Neuron (in vitro differentiated cells): ENCODE measurements at regions not wholly inside any gene's neighbourhood (a gene's known extent, or its start where the extent isn't known, plus 50 kb on each side); places are given as distances from the start of the nearest gene placed in this dataset.

Experiments
- H2AFZ ChIP-seq: one replicate; pipeline ENCODE4 v1.6.1; 2013; ENCODE audit warnings: low read depth, mild to moderate bottlenecking, inconsistent platforms, low read length, moderate library complexity
- H3K27me3 ChIP-seq: one replicate; pipeline ENCODE4 v1.6.1; 2013; ENCODE audit warnings: low read length; ENCODE audit not compliant: insufficient read depth
- H3K36me3 ChIP-seq: one replicate; pipeline ENCODE4 v1.6.1; 2013; ENCODE audit warnings: low read length; ENCODE audit not compliant: insufficient read depth
- H3K4me1 ChIP-seq: one replicate; pipeline ENCODE4 v1.6.1; 2013; ENCODE audit warnings: low read length; ENCODE audit not compliant: insufficient read depth
- H3K4me3 ChIP-seq: 2 replicates; pipeline ENCODE4 v1.5.1; 2013; ENCODE audit warnings: mild to moderate bottlenecking, low read length, moderate library complexity
- H3K9me3 ChIP-seq: one replicate; pipeline ENCODE4 v1.6.1; 2013; ENCODE audit warnings: low read length

DNA sequence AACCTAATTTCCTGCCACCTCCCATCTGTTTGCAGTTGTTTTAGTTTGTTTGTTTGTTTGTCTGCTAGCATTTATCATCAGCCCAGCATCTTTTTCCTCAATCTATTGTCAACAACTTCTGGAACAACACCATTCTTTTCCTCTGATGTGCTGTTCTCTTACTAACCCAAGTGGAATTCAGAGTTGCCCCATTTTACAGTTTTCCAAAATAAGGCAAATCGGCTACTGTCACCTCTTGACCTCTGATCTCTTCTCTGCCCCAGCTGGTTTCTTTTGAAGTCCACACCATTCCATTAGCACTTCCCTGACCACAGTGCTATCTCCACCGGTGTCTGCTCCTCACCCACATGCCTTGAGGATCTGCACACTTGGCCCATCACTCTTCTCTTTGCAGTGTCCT lies 102.4 kb downstream of the EFNB2 start:
- Histone ChIP-seq H3K9me3 (peaks cover 3% of the 10 kb centered on the region), H3K4me3 (no peak overlapping the region), H2AFZ (no peak overlapping the region), H3K27me3 (no peaks in the 10 kb centered on the region), H3K4me1 (no peaks in the 10 kb centered on the region), H3K36me3 (no peaks in the 10 kb centered on the region)

DNA sequence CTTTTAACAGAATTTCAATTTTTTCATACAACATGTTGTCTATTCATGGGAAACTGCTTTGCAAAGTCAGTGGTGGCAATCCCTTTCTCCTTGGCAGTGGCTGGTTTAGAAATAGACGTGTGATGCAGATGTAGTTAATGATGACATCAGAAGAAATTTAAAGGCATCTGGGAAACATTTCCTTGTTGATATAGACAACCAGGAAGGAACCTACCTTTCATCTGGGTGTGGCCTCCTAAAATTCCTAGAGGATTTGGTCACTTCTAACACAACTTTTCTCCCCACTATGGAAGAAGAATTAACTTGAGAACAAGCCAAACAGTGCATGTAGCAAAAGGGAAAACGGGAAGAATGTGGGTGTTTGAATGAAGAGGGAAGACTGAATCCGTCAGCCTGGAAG lies 102.8 kb downstream of the EFNB2 start:
- Histone ChIP-seq H3K9me3 (peaks cover 3% of the 10 kb centered on the region), H3K27me3 (no peaks in the 10 kb centered on the region), H2AFZ (no peak overlapping the region), H3K4me3 (no peak overlapping the region), H3K36me3 (no peaks in the 10 kb centered on the region), H3K4me1 (no peaks in the 10 kb centered on the region)

DNA sequence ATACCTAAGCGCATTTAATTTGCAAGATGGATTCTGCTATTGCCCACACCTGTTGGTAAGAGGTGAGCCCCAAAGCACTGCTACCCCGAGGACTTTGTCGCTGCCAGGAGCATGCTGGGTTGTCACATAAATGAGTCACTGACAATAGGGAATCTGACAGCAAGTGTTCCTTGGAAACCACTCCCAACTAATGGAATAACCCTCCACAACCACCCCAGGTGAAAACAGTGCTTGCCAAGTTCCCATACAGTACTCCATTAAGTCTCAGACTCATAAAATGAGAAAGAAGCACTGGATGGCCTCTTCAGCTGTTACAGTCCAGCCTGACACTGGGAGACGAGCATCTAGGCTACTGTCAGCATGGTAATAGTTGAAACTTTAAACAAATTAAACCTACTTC lies 108.6 kb downstream of the EFNB2 start:
- H3K4me1 ChIP-seq, result peaks cover 13% of the 10 kb centered on the region
- no peaks in the 10 kb centered on the region for H3K27me3 ChIP-seq
- no peaks in the 10 kb centered on the region for H3K36me3 ChIP-seq
- H3K4me3 ChIP-seq, result no peak overlapping the region
- H3K9me3 ChIP-seq, result no peaks in the 10 kb centered on the region
- no peak overlapping the region for H2AFZ ChIP-seq

DNA sequence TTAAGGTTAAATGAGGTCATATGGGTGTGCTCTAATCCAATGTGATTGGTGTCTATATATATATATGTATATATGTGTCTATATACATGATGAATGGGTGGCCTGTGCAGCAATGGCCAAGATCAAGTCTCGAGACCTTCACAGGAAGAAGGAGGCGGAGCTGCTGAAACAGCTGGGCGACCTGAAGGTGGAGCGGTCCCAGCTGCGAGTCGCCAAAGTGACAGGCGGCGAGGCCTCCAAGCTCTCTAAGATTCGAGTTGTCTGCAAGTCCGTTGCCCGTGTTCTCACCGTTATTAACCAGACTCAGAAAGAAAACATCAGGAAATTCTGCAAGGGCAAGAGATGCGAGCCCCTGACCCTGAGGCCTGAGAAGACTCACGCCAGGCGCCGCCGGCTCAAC lies 109.8 kb downstream of the EFNB2 start:
- peaks cover 13% of the 10 kb centered on the region for H3K4me1 ChIP-seq
- no peaks in the 10 kb centered on the region for H3K27me3 ChIP-seq
- no peaks in the 10 kb centered on the region for H3K36me3 ChIP-seq
- no peaks in the 10 kb centered on the region for H3K9me3 ChIP-seq
- no peak overlapping the region for H2AFZ ChIP-seq
- H3K4me3 ChIP-seq, result no peak overlapping the region

DNA sequence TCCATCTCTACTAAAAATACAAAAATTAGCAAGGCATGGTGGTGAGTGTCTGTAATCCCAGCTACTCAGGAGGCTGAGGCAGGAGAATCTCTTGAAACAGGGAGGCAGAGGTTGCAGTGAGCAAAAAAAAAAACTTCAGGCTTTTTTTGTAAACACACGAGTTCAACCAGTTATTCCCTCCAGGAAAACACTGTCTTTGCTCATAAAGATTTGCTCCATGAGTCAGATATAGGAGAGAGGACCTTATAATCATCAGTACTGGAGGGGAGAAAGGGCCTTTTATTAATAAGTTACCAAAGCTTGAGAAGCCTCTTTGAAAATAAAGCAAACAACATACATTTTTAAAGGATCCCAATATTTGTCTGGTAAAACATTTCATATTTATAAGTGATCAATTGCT lies 110.7 kb downstream of the EFNB2 start:
- H3K4me1 ChIP-seq, result peaks cover 13% of the 10 kb centered on the region
- no peak overlapping the region for H3K4me3 ChIP-seq
- no peaks in the 10 kb centered on the region for H3K27me3 ChIP-seq
- H3K9me3 ChIP-seq, result no peaks in the 10 kb centered on the region
- H2AFZ ChIP-seq, result no peak overlapping the region
- no peaks in the 10 kb centered on the region for H3K36me3 ChIP-seq

DNA sequence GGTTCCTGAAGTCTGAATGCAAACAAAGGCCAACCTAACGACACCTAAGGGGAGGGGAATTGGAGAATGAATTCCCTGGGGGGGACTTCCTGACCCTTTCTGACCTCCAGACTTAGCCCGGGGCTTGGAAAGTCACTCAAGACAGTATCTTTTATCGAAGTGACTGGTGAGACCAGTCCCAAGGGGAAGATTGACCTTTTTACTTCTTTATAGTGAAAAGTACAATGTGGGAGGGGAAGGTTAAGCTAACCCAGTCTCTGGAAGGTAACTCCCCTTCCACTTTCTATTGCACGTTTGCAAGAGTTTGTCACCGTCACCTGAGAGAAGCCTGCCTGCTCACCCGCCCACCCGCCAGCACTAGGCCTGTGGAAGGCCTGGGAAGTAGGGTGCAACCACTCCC lies 111.9 kb downstream of the EFNB2 start:
- Histone ChIP-seq H3K4me1 (peaks cover 14% of the 10 kb centered on the region), H3K9me3 (no peaks in the 10 kb centered on the region), H3K27me3 (no peaks in the 10 kb centered on the region), H3K36me3 (no peaks in the 10 kb centered on the region), H2AFZ (no peak overlapping the region), H3K4me3 (no peak overlapping the region)

DNA sequence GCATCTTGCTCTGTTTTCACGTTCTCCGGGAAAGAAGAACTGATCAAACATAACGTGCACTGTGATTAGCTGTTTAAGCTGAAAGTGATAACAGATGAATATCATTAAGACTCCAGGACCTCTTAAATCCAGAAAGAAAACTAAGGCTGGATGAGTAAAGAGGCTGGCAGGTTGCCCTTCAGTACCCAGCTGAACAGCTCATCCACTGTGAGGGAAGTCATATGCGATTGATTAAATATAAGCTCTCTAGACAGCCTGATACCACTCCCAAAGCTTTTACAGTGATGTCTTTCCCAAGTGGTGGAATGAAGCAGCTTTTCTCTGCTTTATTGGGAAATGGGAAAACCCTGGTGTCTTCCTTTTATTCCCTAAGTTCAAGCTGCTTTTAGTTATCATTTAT lies 116.9 kb downstream of the EFNB2 start:
- H3K4me1 ChIP-seq, result peaks cover 37% of the 10 kb centered on the region
- no peak overlapping the region for H3K4me3 ChIP-seq
- H2AFZ ChIP-seq, result no peak overlapping the region
- H3K9me3 ChIP-seq, result no peaks in the 10 kb centered on the region
- H3K27me3 ChIP-seq, result no peaks in the 10 kb centered on the region
- no peaks in the 10 kb centered on the region for H3K36me3 ChIP-seq

DNA sequence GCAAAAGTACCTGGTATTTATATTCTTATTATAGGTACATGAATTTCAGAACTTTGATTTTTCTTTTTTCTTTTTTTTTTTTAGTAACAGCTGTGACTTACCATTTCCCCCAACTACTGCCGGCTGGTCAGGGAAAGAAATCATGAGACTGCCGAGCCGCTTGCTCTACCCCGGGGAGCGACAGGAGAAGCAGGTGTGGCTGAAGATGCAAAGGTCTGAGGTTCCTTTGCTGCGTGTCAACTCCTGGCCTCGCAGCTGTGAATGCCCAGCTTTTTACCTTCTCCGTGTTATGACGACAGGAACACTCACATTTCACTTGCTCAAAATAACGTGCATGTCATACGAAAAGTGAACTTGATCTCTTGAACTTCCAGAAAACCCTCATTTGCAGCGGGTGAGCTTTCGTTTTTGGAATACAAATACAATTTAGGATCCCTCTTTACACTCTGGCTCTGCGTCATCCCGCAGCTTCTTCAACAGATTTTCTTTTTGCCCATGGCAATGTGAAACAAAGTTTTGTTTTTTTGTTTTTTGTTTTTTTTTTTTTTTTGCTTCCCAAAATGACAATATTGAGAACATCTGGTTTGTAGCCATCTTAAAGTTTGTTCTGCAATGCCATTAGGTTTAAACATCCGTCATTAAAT lies 117.9 kb downstream of the EFNB2 start:
- Histone ChIP-seq H3K27me3 (no peaks in the 10 kb centered on the region), H3K9me3 (no peaks in the 10 kb centered on the region), H3K4me1 (peaks cover 31% of the 10 kb centered on the region), H2AFZ (no peak overlapping the region), H3K36me3 (no peaks in the 10 kb centered on the region), H3K4me3 (no peak overlapping the region)

DNA sequence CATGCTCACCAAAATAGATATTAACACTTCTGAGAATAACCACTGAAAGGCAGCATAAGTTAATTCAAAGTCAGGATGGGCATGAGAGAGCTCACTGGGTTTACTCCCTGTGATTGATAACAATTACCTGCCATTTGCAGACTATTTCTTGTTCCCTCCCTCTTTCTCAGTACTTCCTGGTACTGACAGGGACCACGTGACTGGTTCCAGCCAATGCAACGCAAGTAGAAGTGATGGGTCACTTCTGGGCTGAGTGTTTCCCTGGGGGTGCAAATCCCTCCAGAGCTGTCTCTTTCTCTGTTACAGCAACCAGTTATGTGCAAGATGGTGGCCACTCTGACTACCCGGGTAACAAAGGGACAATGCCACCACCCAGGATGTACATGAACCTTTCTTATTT lies 118.8 kb downstream of the EFNB2 start:
- Histone ChIP-seq H3K27me3 (no peaks in the 10 kb centered on the region), H3K36me3 (no peaks in the 10 kb centered on the region), H3K4me1 (peaks cover 31% of the 10 kb centered on the region), H3K9me3 (no peaks in the 10 kb centered on the region), H2AFZ (no peak overlapping the region), H3K4me3 (no peak overlapping the region)

DNA sequence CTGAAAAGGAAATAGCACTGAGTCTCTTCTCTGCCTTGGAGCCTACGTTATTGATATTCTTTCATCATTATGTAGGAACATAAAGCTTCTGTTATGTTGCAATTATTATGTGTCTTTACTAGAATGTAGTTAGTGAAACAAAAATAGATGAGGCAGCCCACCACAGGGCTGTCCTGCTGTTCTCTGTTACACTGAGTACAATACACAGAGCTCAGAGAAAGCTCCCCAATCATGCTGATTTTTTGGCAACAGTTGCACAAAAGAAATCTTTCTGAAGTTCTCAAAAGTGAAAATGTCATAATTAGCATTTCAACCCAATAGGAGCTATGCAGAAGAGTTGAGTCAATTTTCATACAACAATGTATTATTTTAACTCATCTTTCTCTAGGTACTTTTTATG lies 119.5 kb downstream of the EFNB2 start:
- Histone ChIP-seq H3K4me3 (no peak overlapping the region), H3K4me1 (peaks cover 31% of the 10 kb centered on the region), H3K9me3 (no peaks in the 10 kb centered on the region), H2AFZ (no peak overlapping the region), H3K36me3 (no peaks in the 10 kb centered on the region), H3K27me3 (no peaks in the 10 kb centered on the region)

DNA sequence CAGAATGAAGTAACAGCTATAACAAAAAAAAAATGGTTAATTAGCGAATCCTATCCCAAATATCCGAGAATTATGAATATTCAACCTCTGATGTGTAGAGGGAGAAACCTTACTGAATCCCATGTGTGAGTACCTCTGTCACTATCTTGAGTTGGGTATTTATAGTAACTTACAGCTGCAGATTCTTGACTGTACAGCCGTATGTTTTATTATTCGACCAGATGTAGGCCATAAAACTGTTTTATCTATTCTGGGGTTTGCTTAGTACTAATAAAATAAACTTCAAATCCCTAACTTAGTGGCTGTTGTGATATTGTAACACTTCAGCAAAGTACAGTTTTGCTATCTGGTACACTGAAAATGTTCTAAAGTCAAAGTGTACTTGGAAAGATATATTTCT lies 120.0 kb downstream of the EFNB2 start:
- Histone ChIP-seq H3K4me1 (peaks cover 31% of the 10 kb centered on the region), H3K27me3 (no peaks in the 10 kb centered on the region), H3K36me3 (no peaks in the 10 kb centered on the region), H2AFZ (no peak overlapping the region), H3K9me3 (no peaks in the 10 kb centered on the region), H3K4me3 (no peak overlapping the region)

DNA sequence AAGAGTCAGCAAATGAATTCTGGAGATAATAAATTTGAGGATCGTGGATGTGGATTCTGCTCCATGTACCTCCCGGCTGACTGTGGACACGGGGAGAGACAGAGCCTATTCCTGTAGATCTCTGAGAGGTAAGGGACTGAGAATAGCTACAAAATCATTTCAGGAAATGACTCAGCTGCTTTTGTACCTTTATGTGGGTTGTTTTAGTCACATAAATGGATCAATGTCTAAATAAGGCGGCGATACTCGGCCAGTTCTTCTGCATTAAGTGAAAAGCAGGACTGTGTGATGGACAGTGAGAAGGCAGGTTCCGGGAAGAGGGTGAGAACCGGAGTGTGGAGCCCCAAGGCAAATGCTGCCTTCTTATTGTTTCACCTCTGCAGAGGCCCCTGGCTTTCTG lies 128.1 kb downstream of the EFNB2 start:
- Histone ChIP-seq H3K4me3 (no peak overlapping the region), H3K36me3 (no peaks in the 10 kb centered on the region), H3K4me1 (peaks cover 5% of the 10 kb centered on the region), H3K27me3 (no peaks in the 10 kb centered on the region), H3K9me3 (no peaks in the 10 kb centered on the region), H2AFZ (no peak overlapping the region)

DNA sequence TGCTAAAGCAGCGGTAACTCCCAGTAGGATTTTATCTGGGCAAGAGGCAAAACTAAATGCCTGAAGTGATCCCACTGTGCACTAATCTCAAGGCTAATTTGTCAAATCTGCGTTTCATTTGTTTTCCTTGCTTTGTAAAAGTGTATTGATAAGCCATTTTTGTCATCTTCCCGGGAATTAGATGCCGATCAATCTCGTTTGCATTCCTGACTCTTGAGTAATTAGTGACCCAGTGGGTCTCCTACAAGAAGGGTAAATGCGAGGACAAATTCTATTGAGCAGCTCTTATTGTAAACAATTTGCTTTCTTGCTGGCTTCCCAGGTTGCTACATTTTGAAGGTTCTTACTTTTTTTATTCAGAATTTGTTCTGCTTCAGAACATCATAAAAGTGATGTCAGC lies 129.7 kb downstream of the EFNB2 start:
- Histone ChIP-seq H3K4me3 (no peak overlapping the region), H2AFZ (no peak overlapping the region), H3K27me3 (no peaks in the 10 kb centered on the region), H3K9me3 (no peaks in the 10 kb centered on the region), H3K36me3 (no peaks in the 10 kb centered on the region), H3K4me1 (peaks cover 5% of the 10 kb centered on the region)

DNA sequence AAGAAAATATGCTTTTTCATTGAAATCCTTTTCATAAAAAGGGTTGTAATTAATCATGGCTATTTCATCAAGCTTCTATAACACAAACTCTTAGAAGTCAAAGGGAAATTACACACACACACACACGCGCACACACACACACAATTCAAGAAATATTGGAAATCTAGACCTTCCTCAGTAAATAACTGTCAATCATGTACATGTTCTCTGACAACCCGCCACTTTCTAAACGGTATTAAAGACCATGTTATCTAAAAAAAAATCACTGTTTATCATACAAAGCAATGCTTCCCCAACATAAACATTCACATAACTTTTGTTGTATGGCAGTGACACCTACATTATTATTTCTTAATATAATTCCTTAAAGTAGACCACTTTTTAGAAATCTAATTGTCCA lies 132.2 kb downstream of the EFNB2 start:
- Histone ChIP-seq H3K36me3 (no peaks in the 10 kb centered on the region), H3K4me1 (peaks cover 11% of the 10 kb centered on the region), H2AFZ (no peak overlapping the region)

More for the DNA sequence above, 132.2 kb downstream of the EFNB2 start:
- Histone ChIP-seq H3K27me3 (no peaks in the 10 kb centered on the region), H3K9me3 (no peaks in the 10 kb centered on the region), H3K4me3 (no peak overlapping the region)
